GM12878 (cell line): ENCODE measurements at regions not wholly inside any gene's neighbourhood (a gene's known extent, or its start where the extent isn't known, plus 50 kb on each side); places are given as distances from the start of the nearest gene placed in this dataset.

Experiments used
- ATAC-seq: fragments of 200-7000 bp; cut with Tn5 transposase; 3 replicates; pipeline ENCODE4 v1.9.1; 2020; ENCODE audit warnings: mild to moderate bottlenecking, moderate library complexity
- BruUV-seq: library from RNA; stranded (reverse); fragments of 400-500 nt; replicated peaks from 2 replicates; lab custom pipeline; 2021; lab: Mats Ljungman, UMichigan
- CTCF ChIA-PET: fragments of 300-600 bp; sonication (Branson Sonifier 250); formaldehyde crosslinking; extraction: SDS; loops from one replicate; lab custom pipeline; 2021; ENCODE audit warnings: inconsistent platforms; lab: Yijun Ruan, JAX
- POLR2A ChIA-PET: fragments of 350-600 bp; formaldehyde crosslinking; extraction: SDS; loops from one replicate; lab custom pipeline; 2021; ENCODE audit warnings: inconsistent platforms; lab: Charles Lee
- RAD21 ChIA-PET: fragments of 300-600 bp; sonication (Branson Sonifier 250); formaldehyde crosslinking; loops from one replicate; lab custom pipeline; 2023; ENCODE audit warnings: antibody characterized with exemption; ENCODE audit not compliant: unreplicated experiment; lab: Charles Lee
- SMC1A ChIA-PET: fragments of 300-600 bp; sonication (Branson Sonifier 250); formaldehyde crosslinking; loops from one replicate; lab custom pipeline; 2023; ENCODE audit not compliant: unreplicated experiment, uncharacterized antibody; lab: Charles Lee
- DNase-seq: peaks from one replicate; pipeline ENCODE4 v3.0.0-alpha.2; 2011; ENCODE audit warnings: low read depth, low spot score
- FAIRE-seq: peaks from 3 replicates; lab custom pipeline; 2011; peaks lifted over from hg19 to GRCh38; lab: Jason Lieb, UNC
- H2AFZ ChIP-seq: 2 replicates; pipeline ENCODE4 v1.6.0; 2011; ENCODE audit warnings: low read depth, low read length, control low read depth; ENCODE audit not compliant: control insufficient read depth
- H3K27ac ChIP-seq: 2 replicates; pipeline ENCODE4 v1.5.1; 2011; ENCODE audit warnings: control low read depth; ENCODE audit not compliant: control insufficient read depth, insufficient read depth
- H3K27me3 ChIP-seq, 2 experiments: replicated peaks in 1 of 2; 2 replicates each; pipeline versions ENCODE4 v1.6.0 to v1.6.1; 2011; ENCODE audit warnings: low read length in 1 of 2; ENCODE audit not compliant: control insufficient read depth in 2 of 2, insufficient read depth in 2 of 2
- H3K36me3 ChIP-seq, 2 experiments: 2 replicates each; pipeline ENCODE4 v1.5.1; 2011; ENCODE audit warnings: low read length in 1 of 2; ENCODE audit not compliant: control insufficient read depth in 2 of 2, insufficient read depth in 2 of 2
- H3K4me1 ChIP-seq: 2 replicates; pipeline ENCODE4 v1.6.1; 2011; ENCODE audit warnings: mild to moderate bottlenecking, low read length, moderate library complexity, mixed read lengths; ENCODE audit not compliant: control insufficient read depth, insufficient read depth
- H3K4me2 ChIP-seq: 2 replicates; pipeline ENCODE4 v1.6.0; 2011; ENCODE audit warnings: control low read depth; ENCODE audit not compliant: control insufficient read depth, insufficient read depth
- H3K4me3 ChIP-seq: fragments of 200-600 bp; sonication (generic); 2 replicates; pipeline ENCODE4 v1.5.1; 2016
- H3K79me2 ChIP-seq: 2 replicates; pipeline ENCODE4 v1.6.0; 2011; ENCODE audit warnings: low read length; ENCODE audit not compliant: control insufficient read depth, insufficient read depth
- H3K9ac ChIP-seq: 2 replicates; pipeline ENCODE4 v1.8.0; 2011; ENCODE audit warnings: low read length, control low read depth, mixed read lengths; ENCODE audit not compliant: control insufficient read depth, insufficient read depth
- H3K9me3 ChIP-seq: replicated peaks from 3 replicates; pipeline ENCODE4 v1.5.1; 2011; ENCODE audit warnings: mild to moderate bottlenecking, low read length; ENCODE audit not compliant: control insufficient read depth, insufficient read depth
- H4K20me1 ChIP-seq: 2 replicates; pipeline ENCODE4 v1.6.0; 2011; ENCODE audit not compliant: control insufficient read depth, insufficient read depth
- EED ChIP-seq: sonication (generic); IDR thresholded peaks from 2 replicates; pipeline ENCODE4 v1.6.1; 2016; ENCODE audit warnings: antibody characterized with exemption, low read depth
- ETV6 ChIP-seq, 2 experiments: fragments of 450-650 bp in 1 of 2; IDR thresholded peaks in 1 of 2; conservative IDR thresholded peaks in 1 of 2; 2 replicates each; pipeline ENCODE4 v1.6.1; 2014; ENCODE audit warnings: antibody characterized with exemption in 1 of 2, borderline replicate concordance in 1 of 2, low read depth in 1 of 2, mild to moderate bottlenecking in 1 of 2, moderate library complexity in 1 of 2
- IKZF2 ChIP-seq, 2 experiments: fragments of 450-650 bp; IDR thresholded peaks; 2 replicates each; pipeline ENCODE4 v1.6.1; 2017; ENCODE audit warnings: mild to moderate bottlenecking in 2 of 2, moderate library complexity in 2 of 2
- LARP7 ChIP-seq: fragments of 450-650 bp; IDR thresholded peaks from 2 replicates; pipeline ENCODE4 v1.6.1; 2017; ENCODE audit warnings: mild to moderate bottlenecking
- MEF2B ChIP-seq: fragments of 450-650 bp; IDR thresholded peaks from 2 replicates; pipeline ENCODE4 v1.6.1; 2018; ENCODE audit warnings: mild to moderate bottlenecking, moderate library complexity; ENCODE audit not compliant: partially characterized antibody, poor library complexity, severe bottlenecking
- MTA2 ChIP-seq: fragments of 450-650 bp; IDR thresholded peaks from 2 replicates; pipeline ENCODE4 v1.6.1; 2016; ENCODE audit warnings: low read depth, mild to moderate bottlenecking, moderate library complexity
- NR2C2 ChIP-seq: IDR thresholded peaks from 2 replicates; pipeline ENCODE4 v1.6.1; 2011; ENCODE audit warnings: borderline replicate concordance, low read depth; ENCODE audit not compliant: control insufficient read depth, insufficient read length
- PAX8 ChIP-seq: fragments of 450-650 bp; IDR thresholded peaks from 2 replicates; pipeline ENCODE4 v1.6.1; 2017; ENCODE audit warnings: mild to moderate bottlenecking, moderate library complexity
- PBX3 ChIP-seq: IDR thresholded peaks from 2 replicates; pipeline ENCODE4 v1.6.1; 2011; ENCODE audit warnings: mild to moderate bottlenecking, low read depth, low read length, moderate library complexity; ENCODE audit not compliant: insufficient replicate concordance
- RELB ChIP-seq: fragments of 450-650 bp; IDR thresholded peaks from 2 replicates; pipeline ENCODE4 v1.6.1; 2017; ENCODE audit warnings: low read depth, mild to moderate bottlenecking, moderate library complexity
- ZBTB40 ChIP-seq: fragments of 450-650 bp; IDR thresholded peaks from 2 replicates; pipeline ENCODE4 v1.6.1; 2016; ENCODE audit warnings: mild to moderate bottlenecking, moderate library complexity, borderline replicate concordance
- ZNF217 ChIP-seq: fragments of 450-650 bp; IDR thresholded peaks from 2 replicates; pipeline ENCODE4 v1.6.1; 2017; ENCODE audit warnings: antibody characterized with exemption, mild to moderate bottlenecking
- ZSCAN29 ChIP-seq: fragments of 450-650 bp; IDR thresholded peaks from 2 replicates; pipeline ENCODE4 v1.6.1; 2017; ENCODE audit warnings: mild to moderate bottlenecking, moderate library complexity
- WGBS: methylation state at CpG from one replicate; pipeline ENCODE4 v1.1.6; 2016; ENCODE audit warnings: low lambda C conversion rate; ENCODE audit not compliant: insufficient replicate concordance, insufficient coverage; ENCODE audit errors: missing lambda C conversion rate; 5-methylcytosine and 5-hydroxymethylcytosine counted together
- in situ Hi-C: fragments of 300-500 bp; cut with MboI; formaldehyde crosslinking; loops from 9 replicates; pipeline ENCODE4 v1.14.3; 2018; ENCODE audit warnings: mixed read lengths
- intact Hi-C: fragments of 100-400 bp; cut with micrococcal nuclease; formaldehyde crosslinking; loops from one replicate; pipeline ENCODE4 v1.14.2; 2022; ENCODE audit not compliant: unreplicated experiment

GRCh38 chr7:42704710-42705109 lies 207.2 kb downstream of the C7orf25 start:
- FAIRE-seq: no peak
- no peaks in the 10 kb centered on the region for H3K36me3 ChIP-seq
- H3K9ac ChIP-seq: no peak overlapping the region
- no TSS peak for BruUV-seq
- no peak overlapping the region for H2AFZ ChIP-seq
- H3K27ac ChIP-seq: no peak overlapping the region
- H3K79me2 ChIP-seq: no peaks in the 10 kb centered on the region
- TF ChIP-seq ZBTB40 (no peak), IKZF2 (IDR thresholded peaks at IDR 0.05) (no peak), MEF2B (no peak), NR2C2 (no peak), LARP7 (no peak), ETV6 (conservative IDR thresholded peaks at IDR 0.05 in 1 of 2, IDR thresholded peaks at IDR 0.05 in 1 of 2; ENCODE audit: borderline replicate concordance in 1 of 2, low read depth in 1 of 2) (no peak), PBX3 (no peak), PAX8 (no peak), ZSCAN29 (no peak), RELB (no peak), EED (no peak), ZNF217 (no peak), MTA2 (no peak)
- H3K4me3 ChIP-seq: no peak overlapping the region
- DNase-seq: no peak
- no peaks in the 10 kb centered on the region for H3K9me3 ChIP-seq
- POLR2A ChIA-PET: interaction anchor here (0.7 kb wide), 1 partner anchor 732 kb away, joined by 3 read pairs; no protein-coding TSS in a partner anchor
- CTCF ChIA-PET: no interaction called here
- 0% methylated on average over 2 of the region's 2 CpGs for WGBS
- no peaks in the 10 kb centered on the region for H3K27me3 ChIP-seq
- SMC1A ChIA-PET: no interaction called here
- in situ Hi-C loops: no loop called here
- no peak overlapping the region for H3K4me2 ChIP-seq
- RAD21 ChIA-PET: no interaction called here
- ATAC-seq: no peak
- intact Hi-C loops: no loop called here
- no peaks in the 10 kb centered on the region for H4K20me1 ChIP-seq
- H3K4me1 ChIP-seq: no peaks in the 10 kb centered on the region
